ENCODE measurements at regions not wholly inside any gene's neighbourhood (a gene's known extent, or its start where the extent isn't known, plus 50 kb on each side); places are given as distances from the start of the nearest gene placed in this dataset.

DNA sequence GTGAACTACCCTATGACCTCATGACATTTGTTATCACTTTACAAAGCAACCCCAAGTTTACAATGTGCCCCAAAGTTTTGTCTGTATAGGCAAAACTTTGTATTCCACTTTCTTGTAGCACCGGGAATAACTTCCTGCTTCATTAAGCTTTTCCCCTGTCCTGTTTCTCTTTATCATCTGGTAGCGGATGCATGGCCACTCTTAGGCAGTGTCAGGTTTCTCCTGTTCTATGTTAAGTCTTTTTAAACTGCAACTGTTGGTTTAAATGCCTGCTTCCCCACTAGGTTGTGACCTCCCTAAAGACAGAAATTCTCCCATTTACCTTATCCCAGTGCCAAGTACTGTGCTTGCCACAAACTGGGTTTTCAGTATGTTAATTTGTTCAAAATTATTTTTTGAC, 433.6 kb upstream of the DPH6 start:
- TF ChIP-seq, protein P1, sequence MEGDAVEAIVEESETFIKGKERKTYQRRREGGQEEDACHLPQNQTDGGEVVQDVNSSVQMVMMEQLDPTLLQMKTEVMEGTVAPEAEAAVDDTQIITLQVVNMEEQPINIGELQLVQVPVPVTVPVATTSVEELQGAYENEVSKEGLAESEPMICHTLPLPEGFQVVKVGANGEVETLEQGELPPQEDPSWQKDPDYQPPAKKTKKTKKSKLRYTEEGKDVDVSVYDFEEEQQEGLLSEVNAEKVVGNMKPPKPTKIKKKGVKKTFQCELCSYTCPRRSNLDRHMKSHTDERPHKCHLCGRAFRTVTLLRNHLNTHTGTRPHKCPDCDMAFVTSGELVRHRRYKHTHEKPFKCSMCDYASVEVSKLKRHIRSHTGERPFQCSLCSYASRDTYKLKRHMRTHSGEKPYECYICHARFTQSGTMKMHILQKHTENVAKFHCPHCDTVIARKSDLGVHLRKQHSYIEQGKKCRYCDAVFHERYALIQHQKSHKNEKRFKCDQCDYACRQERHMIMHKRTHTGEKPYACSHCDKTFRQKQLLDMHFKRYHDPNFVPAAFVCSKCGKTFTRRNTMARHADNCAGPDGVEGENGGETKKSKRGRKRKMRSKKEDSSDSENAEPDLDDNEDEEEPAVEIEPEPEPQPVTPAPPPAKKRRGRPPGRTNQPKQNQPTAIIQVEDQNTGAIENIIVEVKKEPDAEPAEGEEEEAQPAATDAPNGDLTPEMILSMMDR (IDR thresholded peaks at IDR 0.05): no peak
- TF ChIP-seq POLR2AphosphoS5 (IDR thresholded peaks at IDR 0.05; ENCODE audit: insufficient read depth in 1 of 2, low read depth in 1 of 2) (no peak), POLR2A (IDR thresholded peaks at IDR 0.05) (no peak)
- Histone ChIP-seq H3K4me1 (no peaks in the 10 kb centered on the region), H3K27ac (no peak overlapping the region), H3K36me3 (no peaks in the 10 kb centered on the region), H3K4me3 (no peak overlapping the region), H3K27me3 (no peaks in the 10 kb centered on the region), H3K9me3 (no peaks in the 10 kb centered on the region)
- no peak for DNase-seq (ENCODE audit: extremely low spot score in 2 of 2)
- intact Hi-C loops (cut with DNase I): no loop called here

DNA sequence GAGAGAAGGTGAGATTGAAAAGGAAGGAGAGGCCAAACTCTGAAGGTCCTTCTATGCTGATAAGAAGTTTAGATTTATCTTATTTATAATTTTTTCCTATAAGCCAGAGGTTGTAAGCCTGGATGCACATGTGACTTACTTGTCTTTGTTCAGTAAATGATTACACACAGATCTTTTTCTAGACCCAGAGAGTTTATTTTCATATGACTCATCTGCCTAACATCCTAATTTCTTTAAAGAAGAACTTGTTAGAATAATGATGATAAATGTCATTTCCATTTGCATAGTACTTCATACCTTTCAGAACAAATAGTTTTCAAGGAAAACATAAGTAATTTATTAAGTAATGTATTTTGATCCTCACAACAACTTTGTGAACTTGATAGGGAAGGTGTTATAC, 434.8 kb upstream of the DPH6 start:
- no peaks in the 10 kb centered on the region for H3K4me1 ChIP-seq
- no peak overlapping the region for H3K27ac ChIP-seq
- H3K36me3 ChIP-seq: no peaks in the 10 kb centered on the region
- DNase-seq (ENCODE audit: extremely low spot score in 2 of 2): no peak
- no peak for TF ChIP-seq POLR2A (IDR thresholded peaks at IDR 0.05)
- TF ChIP-seq, protein P1 (IDR thresholded peaks at IDR 0.05): no peak
- TF ChIP-seq POLR2AphosphoS5 (IDR thresholded peaks at IDR 0.05; ENCODE audit: insufficient read depth in 1 of 2, low read depth in 1 of 2): no peak
- no peaks in the 10 kb centered on the region for H3K27me3 ChIP-seq
- H3K9me3 ChIP-seq: no peaks in the 10 kb centered on the region
- intact Hi-C loops (cut with DNase I): no loop called here
- H3K4me3 ChIP-seq: no peak overlapping the region

- no peak for TF ChIP-seq POLR2AphosphoS5 (IDR thresholded peaks at IDR 0.05; ENCODE audit: insufficient read depth in 1 of 2, low read depth in 1 of 2)
- TF ChIP-seq, protein P1 (IDR thresholded peaks at IDR 0.05): no peak
- no peak for TF ChIP-seq POLR2A (IDR thresholded peaks at IDR 0.05)
- no peak for DNase-seq (ENCODE audit: extremely low spot score in 2 of 2)
- Histone ChIP-seq H3K4me3 (no peak overlapping the region), H3K4me1 (no peaks in the 10 kb centered on the region), H3K27ac (no peak overlapping the region), H3K36me3 (no peaks in the 10 kb centered on the region), H3K27me3 (no peaks in the 10 kb centered on the region), H3K9me3 (no peaks in the 10 kb centered on the region)
- intact Hi-C loops (cut with DNase I): no loop called here
Observed at GRCh38 chr15:35986191-35986721, 440.3 kb upstream of the DPH6 start.

DNA sequence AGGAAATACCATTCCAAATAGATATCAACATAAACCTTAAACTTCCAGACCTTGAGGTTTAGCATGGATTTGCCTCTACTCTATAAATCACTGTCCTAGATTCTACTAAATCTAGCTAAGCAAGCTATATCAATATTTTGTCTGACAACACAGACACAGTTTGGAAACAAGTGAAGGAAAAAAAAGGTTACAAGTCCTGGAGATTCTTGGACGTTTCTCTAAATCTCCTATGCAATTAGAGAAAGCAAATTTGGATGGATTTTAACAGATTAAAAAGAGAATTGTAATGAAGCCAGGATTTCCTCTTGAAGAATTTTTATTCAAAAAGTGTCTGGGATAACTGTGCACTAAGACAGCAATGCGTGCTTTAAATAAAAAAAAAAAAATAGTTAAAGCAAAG, 441.1 kb upstream of the DPH6 start:
- intact Hi-C loops (cut with DNase I): no loop called here
- Histone ChIP-seq H3K4me1 (no peaks in the 10 kb centered on the region), H3K27ac (no peak overlapping the region), H3K4me3 (no peak overlapping the region), H3K36me3 (no peaks in the 10 kb centered on the region), H3K9me3 (no peaks in the 10 kb centered on the region), H3K27me3 (no peaks in the 10 kb centered on the region)
- no peak for DNase-seq (ENCODE audit: extremely low spot score in 2 of 2)
- no peak for TF ChIP-seq POLR2AphosphoS5 (IDR thresholded peaks at IDR 0.05; ENCODE audit: insufficient read depth in 1 of 2, low read depth in 1 of 2)
- TF ChIP-seq, protein P1 (IDR thresholded peaks at IDR 0.05): no peak
- no peak for TF ChIP-seq POLR2A (IDR thresholded peaks at IDR 0.05)

GRCh38 chr15:35991386-35991785, 445.4 kb upstream of the DPH6 start:
- Histone ChIP-seq H3K4me1 (no peaks in the 10 kb centered on the region), H3K9me3 (no peaks in the 10 kb centered on the region), H3K4me3 (no peak overlapping the region), H3K27ac (no peak overlapping the region), H3K27me3 (no peaks in the 10 kb centered on the region), H3K36me3 (no peaks in the 10 kb centered on the region)
- no peak for TF ChIP-seq POLR2AphosphoS5 (IDR thresholded peaks at IDR 0.05; ENCODE audit: insufficient read depth in 1 of 2, low read depth in 1 of 2)
- TF ChIP-seq, protein P1 (IDR thresholded peaks at IDR 0.05): no peak
- no peak for TF ChIP-seq POLR2A (IDR thresholded peaks at IDR 0.05)
- intact Hi-C loops (cut with DNase I): no loop called here
- DNase-seq (ENCODE audit: extremely low spot score in 2 of 2): no peak

Data from vagina (tissue), 2 donors.